HG03469 (cell line): ENCODE measurements at regions not wholly inside any gene's neighbourhood (a gene's known extent, or its start where the extent isn't known, plus 50 kb on each side); places are given as distances from the start of the nearest gene placed in this dataset.

Experiments
- ATAC-seq: cut with Tn5 transposase; IDR thresholded peaks from one replicate; pipeline ENCODE4 v1.9.1; 2021; ENCODE audit warnings: mild to moderate bottlenecking, moderate library complexity, moderate number of reproducible peaks; ENCODE audit not compliant: unreplicated experiment

GRCh38 chr13:74622284-74622683 lies 488.1 kb upstream of the KLF12 start:
- ATAC-seq = no peak

DNA sequence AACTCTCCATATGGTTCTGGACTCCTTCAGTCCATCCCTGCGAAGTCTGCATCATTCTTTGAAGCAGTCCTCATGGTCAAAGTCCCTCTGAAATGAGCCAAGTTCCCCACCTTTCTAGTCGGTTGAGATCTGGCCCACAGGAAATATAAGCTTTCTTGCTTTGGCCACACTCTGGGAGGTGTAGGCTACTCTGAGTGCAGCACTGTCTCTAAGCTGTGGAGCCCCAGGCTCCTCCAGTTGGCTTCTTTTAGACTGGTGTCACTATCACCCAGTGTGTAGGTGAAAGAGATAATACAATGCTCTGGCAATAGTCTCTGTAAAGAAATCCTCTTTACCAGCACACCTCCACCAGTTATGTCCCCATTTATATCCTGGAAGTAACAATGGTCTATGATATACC lies 486.5 kb upstream of the KLF12 start:
- ATAC-seq = no peak

GRCh38 chr13:74620308-74620707 lies 486.1 kb upstream of the KLF12 start:
- no peak for ATAC-seq

DNA sequence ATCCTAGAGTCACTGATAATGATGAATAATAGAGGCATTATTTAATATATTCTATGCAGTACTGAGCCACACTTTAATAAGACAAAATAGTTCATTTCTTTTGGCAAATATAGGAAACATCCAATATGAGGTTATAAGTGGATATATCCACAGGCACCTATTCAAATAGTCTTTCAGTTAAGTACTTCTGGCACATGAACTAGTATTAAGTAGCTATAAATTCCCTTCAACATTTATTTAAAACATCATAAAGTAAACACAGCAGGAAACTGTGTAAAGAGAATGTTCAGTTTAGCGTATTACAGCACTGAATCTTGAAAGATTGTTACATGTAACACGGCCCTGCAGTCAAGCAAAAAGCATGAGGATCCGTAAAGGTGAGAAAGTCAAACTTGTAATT lies 463.3 kb upstream of the KLF12 start:
- ATAC-seq = no peak

DNA sequence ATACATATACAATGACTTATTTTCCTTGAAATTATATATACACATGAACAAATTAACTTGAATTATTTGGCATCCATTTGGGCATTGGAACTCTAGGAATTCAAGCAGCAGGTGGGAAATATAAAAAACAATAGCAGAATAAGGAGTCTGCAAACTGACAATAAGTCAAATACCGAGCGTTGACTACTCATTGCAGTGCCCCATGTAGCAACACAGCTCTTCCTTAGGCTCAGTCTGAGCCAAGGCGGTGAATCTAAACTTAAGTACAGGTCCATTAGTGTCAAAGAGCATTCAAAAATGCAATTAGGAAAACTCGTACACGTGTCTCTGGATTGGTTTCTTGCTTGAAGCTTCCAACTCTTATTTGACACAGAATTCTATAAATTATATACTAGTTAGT lies 462.5 kb upstream of the KLF12 start:
- no peak for ATAC-seq

GRCh38 chr13:74593688-74594087 lies 459.5 kb upstream of the KLF12 start:
- no peak for ATAC-seq

- no peak for ATAC-seq
Observed at GRCh38 chr13:74586847-74587246, 452.6 kb upstream of the KLF12 start.

GRCh38 chr13:74576420-74576819 lies 442.2 kb upstream of the KLF12 start:
- ATAC-seq = no peak

GRCh38 chr13:74575729-74576125 lies 441.5 kb upstream of the KLF12 start:
- ATAC-seq = no peak

DNA sequence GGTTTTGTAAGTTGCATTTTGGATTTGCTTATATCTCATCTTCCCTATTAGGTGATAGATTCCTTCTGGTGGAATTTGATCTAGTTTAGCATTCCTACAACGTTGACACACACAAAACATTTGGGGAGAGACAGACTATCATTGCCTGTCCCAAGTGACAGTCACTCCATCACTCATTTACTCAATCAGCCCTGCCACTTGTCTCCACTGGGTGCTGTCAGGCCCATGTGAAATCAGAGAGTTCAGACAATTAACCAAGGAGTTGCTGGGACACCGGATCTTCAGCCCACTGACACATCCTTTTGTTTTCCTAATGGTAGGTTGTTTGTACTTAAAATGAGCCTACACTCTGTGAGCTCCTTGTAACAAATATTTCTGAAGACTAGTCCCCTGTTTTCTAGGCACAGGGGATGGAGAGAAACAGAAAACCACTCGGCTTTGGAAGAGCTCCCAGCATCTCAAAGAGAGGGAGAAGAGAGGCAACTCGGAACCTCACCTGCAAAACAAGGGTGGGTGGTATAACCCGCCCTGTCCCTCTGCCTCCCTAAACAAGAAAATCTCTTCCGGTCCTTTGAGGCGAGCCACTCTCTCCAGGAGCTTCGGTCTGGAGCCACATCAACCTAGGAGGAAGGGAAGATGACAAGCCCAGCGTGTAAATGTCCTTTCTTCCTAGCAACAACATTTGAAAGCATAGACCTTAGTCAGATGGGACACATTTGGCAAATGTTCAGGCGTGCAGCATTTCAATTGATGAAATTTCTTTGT lies 440.9 kb upstream of the KLF12 start:
- no peak for ATAC-seq

- ATAC-seq = no peak
Observed at GRCh38 chr13:74573654-74574053, 439.4 kb upstream of the KLF12 start.

GRCh38 chr13:74571811-74572210 lies 437.6 kb upstream of the KLF12 start:
- no peak for ATAC-seq

DNA sequence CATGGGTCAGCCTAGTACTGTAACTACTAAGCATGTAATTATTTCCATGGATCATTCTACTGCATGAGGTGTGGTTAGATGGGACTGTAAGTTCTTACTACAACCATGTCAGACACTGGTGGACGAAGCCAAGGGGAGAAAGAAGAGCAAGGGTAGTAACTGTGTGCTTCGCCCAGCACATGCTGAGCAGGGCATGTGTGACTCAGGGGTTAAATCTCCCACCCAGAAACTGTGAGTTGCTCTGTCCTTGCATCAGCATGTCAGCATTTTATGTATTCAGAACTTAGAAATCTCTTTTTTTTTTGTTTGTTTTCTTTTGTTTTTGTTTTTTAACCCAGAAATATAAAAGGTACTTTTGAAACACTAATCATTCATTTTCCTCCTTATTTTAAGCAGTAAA lies 436.6 kb upstream of the KLF12 start:
- ATAC-seq = no peak

- ATAC-seq = no peak
Observed at GRCh38 chr13:74570046-74570445, 435.8 kb upstream of the KLF12 start.

- ATAC-seq = no peak
Observed at GRCh38 chr13:74569251-74569650, 435.0 kb upstream of the KLF12 start.

DNA sequence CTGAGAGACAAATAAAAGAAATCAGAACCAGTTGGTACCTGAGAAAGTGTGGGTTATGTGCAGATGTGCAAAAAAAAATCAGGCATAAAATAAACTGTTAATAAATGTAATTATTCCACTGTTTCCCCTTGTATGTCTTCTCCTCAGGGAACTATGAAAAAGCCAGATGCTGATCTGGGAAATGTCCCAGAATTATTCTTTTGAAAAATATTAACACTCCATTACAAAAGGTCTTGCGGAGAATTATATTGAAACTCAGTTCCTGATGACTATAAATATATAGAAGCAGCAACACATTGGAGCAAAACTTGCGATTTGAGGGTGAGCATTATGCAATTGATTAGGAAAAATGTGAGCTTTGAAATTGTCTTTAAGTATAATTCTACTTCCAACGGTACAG lies 433.3 kb upstream of the KLF12 start:
- ATAC-seq = no peak

GRCh38 chr13:74562381-74562780 lies 428.2 kb upstream of the KLF12 start:
- ATAC-seq = no peak

- ATAC-seq = no peak
Observed at GRCh38 chr13:74561155-74561554, 427.0 kb upstream of the KLF12 start.

DNA sequence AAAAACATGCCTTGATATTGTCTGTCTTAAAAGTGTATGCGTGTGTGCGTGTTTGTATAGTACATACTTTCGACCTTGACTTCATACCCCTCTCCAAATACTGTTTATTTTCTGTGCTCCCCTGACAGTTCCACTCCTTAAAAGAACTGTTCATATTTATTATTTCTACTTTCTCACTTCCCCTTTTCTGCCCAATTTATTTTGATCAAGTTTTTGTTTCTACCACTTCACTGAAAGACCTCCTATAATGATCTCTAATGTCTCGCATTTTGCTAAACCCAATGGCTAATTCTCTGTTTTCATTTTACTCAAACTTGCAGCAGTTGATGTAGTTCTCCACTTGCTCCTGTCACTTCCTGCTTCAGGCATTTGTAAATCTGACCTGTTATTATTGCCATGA lies 426.1 kb upstream of the KLF12 start:
- ATAC-seq = peak; percentile 81

- ATAC-seq = no peak
Observed at GRCh38 chr13:74557870-74558269, 423.7 kb upstream of the KLF12 start.

- no peak for ATAC-seq
Observed at GRCh38 chr13:74555651-74556420, 421.6 kb upstream of the KLF12 start.

GRCh38 chr13:74555276-74555625 lies 421.0 kb upstream of the KLF12 start:
- ATAC-seq = no peak
